ENCODE measurements at regions not wholly inside any gene's neighbourhood (a gene's known extent, or its start where the extent isn't known, plus 50 kb on each side); places are given as distances from the start of the nearest gene placed in this dataset.

DNA sequence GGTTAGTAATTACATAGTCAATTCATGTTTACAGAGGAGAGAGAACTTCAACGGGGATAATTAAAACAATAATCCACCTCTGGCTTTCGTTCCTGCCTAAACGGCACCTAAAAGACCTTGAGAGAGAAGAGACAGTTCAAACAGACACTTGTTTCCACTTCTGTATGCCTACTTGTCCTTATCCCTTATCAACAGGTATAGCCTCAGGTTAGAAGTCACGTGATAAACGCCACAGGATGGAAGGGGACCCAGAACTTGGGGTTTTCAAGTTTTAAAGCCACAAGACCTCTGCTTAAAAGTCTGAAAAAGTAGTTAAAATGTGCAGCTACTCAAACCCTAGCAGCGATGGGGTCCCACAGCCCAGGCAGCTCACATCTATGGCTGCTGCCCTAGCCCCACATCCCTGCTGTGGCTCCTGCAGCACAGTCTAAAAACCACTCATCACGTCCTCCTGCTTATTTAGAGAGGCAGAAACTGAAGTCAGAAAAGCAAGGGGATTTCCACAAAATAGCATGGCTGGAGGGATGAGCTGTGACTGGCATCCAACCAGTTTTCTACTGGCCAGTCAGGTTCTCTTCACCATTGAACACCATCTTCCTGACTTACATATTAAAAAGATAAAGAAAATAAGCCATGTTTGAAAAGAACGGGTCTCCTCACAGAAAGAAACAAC, 51.2 kb upstream of the SEC16B start:
- H3K36me3 ChIP-seq (ENCODE audit: control insufficient read depth, insufficient read depth, low read length), result no peaks in the 10 kb centered on the region
- no peak overlapping the region for H3K27ac ChIP-seq (ENCODE audit: low read depth, low read length)
- WGBS (ENCODE audit: insufficient coverage), result 72% methylated on average over 3 of the region's 8 CpGs
- H3K27me3 ChIP-seq (ENCODE audit: control insufficient read depth, insufficient read depth, low read length), result no peaks in the 10 kb centered on the region
- DNase-seq (ENCODE audit: low read depth in 4 of 6, low spot score in 6 of 6), result no peak
- no peak overlapping the region for H3K4me3 ChIP-seq (ENCODE audit: low read depth, low read length)
- no peaks in the 10 kb centered on the region for H3K4me1 ChIP-seq (ENCODE audit: control insufficient read depth, insufficient read depth, low read length)
- peaks cover 2% of the 10 kb centered on the region for H3K9me3 ChIP-seq (ENCODE audit: control insufficient read depth, insufficient read depth, low read length)

DNA sequence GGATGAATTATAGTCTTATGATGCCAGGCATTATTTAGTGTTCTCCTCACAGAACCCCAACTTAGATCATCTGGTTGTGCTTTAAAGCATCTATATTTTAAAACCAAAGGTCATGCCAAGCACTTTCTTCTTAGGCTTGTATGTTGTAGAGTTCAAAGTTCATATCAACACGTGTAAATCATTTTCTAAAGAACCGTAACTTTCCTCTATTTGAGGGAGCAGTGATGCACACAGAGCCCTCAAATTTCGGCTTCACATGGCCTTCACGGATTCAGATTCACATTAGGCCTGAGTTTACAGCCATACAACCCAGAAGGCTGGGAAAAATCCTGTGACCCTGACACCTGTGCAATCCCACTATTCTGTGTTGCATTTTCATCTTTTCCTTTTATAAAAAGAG, 52.1 kb upstream of the SEC16B start:
- Histone ChIP-seq H3K9me3 (ENCODE audit: control insufficient read depth, insufficient read depth, low read length) (peaks cover 2% of the 10 kb centered on the region), H3K4me1 (ENCODE audit: control insufficient read depth, insufficient read depth, low read length) (no peaks in the 10 kb centered on the region), H3K27ac (ENCODE audit: low read depth, low read length) (no peak overlapping the region), H3K27me3 (ENCODE audit: control insufficient read depth, insufficient read depth, low read length) (no peaks in the 10 kb centered on the region), H3K4me3 (ENCODE audit: low read depth, low read length) (no peak overlapping the region), H3K36me3 (ENCODE audit: control insufficient read depth, insufficient read depth, low read length) (no peaks in the 10 kb centered on the region)
- no peak for DNase-seq (ENCODE audit: low read depth in 4 of 6, low spot score in 6 of 6)
- WGBS (ENCODE audit: insufficient coverage), result 58% methylated on average over 3 of the region's 4 CpGs

DNA sequence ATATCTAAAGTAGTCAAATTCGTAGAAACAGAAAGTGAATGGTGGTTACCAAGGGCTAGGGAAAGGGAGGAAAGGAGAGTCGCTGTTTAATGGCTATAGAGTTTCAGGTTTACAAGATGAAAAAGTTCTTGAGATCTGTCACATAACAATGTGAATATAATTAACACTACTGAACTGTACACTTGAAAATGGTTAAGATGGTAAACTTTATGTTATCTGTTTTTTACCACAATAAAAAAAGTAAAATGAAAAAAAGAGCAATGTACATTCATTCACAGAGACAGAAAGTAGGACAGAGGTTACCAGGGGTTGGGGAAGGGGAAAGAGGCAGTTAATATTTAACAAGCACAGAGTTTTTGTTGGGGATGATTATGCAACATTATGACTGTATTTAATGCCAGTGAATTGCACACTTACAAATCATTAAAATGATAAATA, 53.3 kb upstream of the SEC16B start:
- H3K4me1 ChIP-seq (ENCODE audit: control insufficient read depth, insufficient read depth, low read length), result no peaks in the 10 kb centered on the region
- no CpG with 5 or more reads among the region's 2 CpGs for WGBS (ENCODE audit: insufficient coverage)

DNA sequence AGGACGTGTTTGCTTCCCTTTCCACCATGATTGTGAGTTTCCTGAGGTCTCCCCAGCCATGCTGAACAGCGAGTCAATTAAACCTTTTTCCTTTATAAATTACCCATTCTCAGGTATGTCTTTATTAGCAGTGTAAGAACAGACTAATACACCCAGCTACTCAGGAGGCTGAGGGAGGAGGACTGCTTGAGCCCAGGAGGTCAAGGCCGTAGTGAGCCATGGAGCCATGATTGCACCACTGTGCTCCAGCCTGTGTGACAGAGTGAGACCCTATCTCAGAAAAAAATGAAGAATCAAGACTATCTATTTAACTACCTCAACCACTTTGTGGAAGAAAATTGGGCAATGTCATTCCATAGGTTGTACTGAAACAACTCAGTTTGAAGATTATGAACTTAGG, 54.6 kb upstream of the SEC16B start:
- no peaks in the 10 kb centered on the region for H3K36me3 ChIP-seq (ENCODE audit: control insufficient read depth, insufficient read depth, low read length)
- H3K9me3 ChIP-seq (ENCODE audit: control insufficient read depth, insufficient read depth, low read length), result no peaks in the 10 kb centered on the region
- H3K4me3 ChIP-seq (ENCODE audit: low read depth, low read length), result no peak overlapping the region
- no CpG with 5 or more reads among the region's 3 CpGs for WGBS (ENCODE audit: insufficient coverage)
- H3K27me3 ChIP-seq (ENCODE audit: control insufficient read depth, insufficient read depth, low read length), result no peaks in the 10 kb centered on the region
- no peaks in the 10 kb centered on the region for H3K4me1 ChIP-seq (ENCODE audit: control insufficient read depth, insufficient read depth, low read length)
- DNase-seq (ENCODE audit: low read depth in 4 of 6, low spot score in 6 of 6), result no peak
- no peak overlapping the region for H3K27ac ChIP-seq (ENCODE audit: low read depth, low read length)

More for the DNA sequence above, 53.3 kb upstream of the SEC16B start:
- no peak overlapping the region for H3K27ac ChIP-seq (ENCODE audit: low read depth, low read length)
- no peak for DNase-seq (ENCODE audit: low read depth in 4 of 6, low spot score in 6 of 6)
- H3K9me3 ChIP-seq (ENCODE audit: control insufficient read depth, insufficient read depth, low read length), result no peaks in the 10 kb centered on the region
- H3K27me3 ChIP-seq (ENCODE audit: control insufficient read depth, insufficient read depth, low read length), result no peaks in the 10 kb centered on the region
- H3K4me3 ChIP-seq (ENCODE audit: low read depth, low read length), result no peak overlapping the region
- H3K36me3 ChIP-seq (ENCODE audit: control insufficient read depth, insufficient read depth, low read length), result no peaks in the 10 kb centered on the region

DNA sequence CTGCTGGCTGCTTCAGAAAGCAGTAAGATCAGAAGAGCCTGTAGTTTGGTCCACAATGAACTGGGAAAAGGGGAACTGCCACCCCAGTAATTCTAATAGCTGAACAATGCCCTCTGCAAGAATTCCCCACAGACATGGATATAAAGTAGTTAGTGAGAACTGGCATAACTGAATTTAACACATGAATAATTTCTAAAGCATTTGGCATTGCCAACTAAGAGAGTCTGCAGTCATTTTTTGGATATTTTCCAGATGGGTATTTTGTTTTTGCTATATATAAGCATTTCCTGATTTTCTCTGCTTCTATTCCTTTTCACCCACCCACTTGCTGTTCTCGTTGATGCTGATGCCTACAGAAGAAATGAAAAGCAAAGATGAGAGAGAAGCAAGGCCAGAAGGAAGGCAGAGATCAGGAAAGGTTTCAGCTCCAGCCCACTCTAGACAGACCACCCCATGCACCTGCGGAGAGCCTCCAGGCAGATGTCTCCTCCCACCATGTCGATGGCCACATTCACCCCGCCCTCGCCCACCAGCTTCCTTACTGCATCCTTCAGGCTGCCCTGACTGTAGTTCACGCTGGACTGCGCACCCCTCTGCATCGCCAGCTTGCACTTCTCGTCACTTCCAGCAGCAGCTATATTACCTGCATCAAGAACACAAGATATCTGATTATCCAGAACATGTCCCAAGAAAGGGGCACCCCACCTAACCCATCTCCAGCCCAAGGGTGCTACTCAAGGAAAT, 55.9 kb upstream of the SEC16B start:
- WGBS (ENCODE audit: insufficient coverage), result 92% methylated on average over 8 of the region's 9 CpGs
- Histone ChIP-seq H3K4me1 (ENCODE audit: control insufficient read depth, insufficient read depth, low read length) (no peaks in the 10 kb centered on the region), H3K36me3 (ENCODE audit: control insufficient read depth, insufficient read depth, low read length) (no peaks in the 10 kb centered on the region), H3K4me3 (ENCODE audit: low read depth, low read length) (no peak overlapping the region), H3K27me3 (ENCODE audit: control insufficient read depth, insufficient read depth, low read length) (no peaks in the 10 kb centered on the region), H3K9me3 (ENCODE audit: control insufficient read depth, insufficient read depth, low read length) (no peaks in the 10 kb centered on the region), H3K27ac (ENCODE audit: low read depth, low read length) (no peak overlapping the region)
- no peak for DNase-seq (ENCODE audit: low read depth in 4 of 6, low spot score in 6 of 6)

DNA sequence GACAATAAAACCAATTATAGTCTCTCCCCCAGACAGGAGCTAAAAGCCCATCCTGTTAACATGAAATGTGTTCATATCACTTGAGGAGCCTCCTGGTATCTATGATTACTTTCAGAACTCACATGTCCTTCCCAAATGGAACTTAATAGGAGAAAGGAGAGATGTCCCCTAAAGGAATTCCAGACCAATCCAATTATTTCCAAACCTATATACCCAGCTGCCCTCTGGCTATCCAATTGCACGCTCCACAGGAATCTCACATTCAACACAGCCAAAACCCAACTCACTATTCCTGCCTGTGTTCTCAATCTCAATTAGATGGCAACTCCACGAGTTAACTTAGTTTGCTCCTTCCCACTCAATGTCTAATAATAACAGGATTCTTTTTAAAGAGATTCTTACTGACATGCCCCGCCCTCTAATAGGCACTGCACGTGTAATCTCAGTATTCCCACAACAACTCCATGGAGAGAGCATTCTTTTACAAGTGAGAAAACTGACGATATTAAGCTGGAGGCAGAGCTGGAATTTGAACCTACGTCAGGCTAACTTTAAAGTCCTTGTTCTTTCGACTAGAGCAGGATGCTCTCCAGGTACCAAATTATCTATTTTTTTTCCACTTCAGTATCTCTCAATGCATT, 59.1 kb upstream of the SEC16B start:
- Histone ChIP-seq H3K36me3 (ENCODE audit: control insufficient read depth, insufficient read depth, low read length) (no peaks in the 10 kb centered on the region), H3K9me3 (ENCODE audit: control insufficient read depth, insufficient read depth, low read length) (no peaks in the 10 kb centered on the region), H3K27me3 (ENCODE audit: control insufficient read depth, insufficient read depth, low read length) (no peaks in the 10 kb centered on the region), H3K4me3 (ENCODE audit: low read depth, low read length) (no peak overlapping the region), H3K4me1 (ENCODE audit: control insufficient read depth, insufficient read depth, low read length) (no peaks in the 10 kb centered on the region), H3K27ac (ENCODE audit: low read depth, low read length) (no peak overlapping the region)
- DNase-seq (ENCODE audit: low read depth in 4 of 6, low spot score in 6 of 6), result peak in 1 of 6 donors; percentile 70
- 67% methylated on average over 4 of the region's 7 CpGs for WGBS (ENCODE audit: insufficient coverage)

DNA sequence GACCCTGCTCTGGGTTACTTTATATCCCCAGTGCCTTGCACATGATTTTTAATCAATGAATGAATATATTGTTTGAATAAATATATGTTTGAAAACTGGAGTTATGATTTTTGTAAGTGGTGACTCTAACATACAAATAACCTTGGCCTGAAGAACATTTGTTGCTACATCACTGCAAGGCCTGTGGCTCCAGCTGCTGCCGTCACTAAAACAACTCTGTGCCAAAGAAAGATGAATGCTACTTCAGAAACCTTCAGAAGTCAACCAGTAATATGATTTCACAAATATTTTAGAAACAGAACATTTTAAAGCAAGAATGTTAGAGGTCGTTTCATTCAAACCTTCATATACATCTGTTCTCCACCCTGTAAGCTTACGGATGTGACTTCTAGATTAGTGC, 60.6 kb upstream of the SEC16B start:
- Histone ChIP-seq H3K9me3 (ENCODE audit: control insufficient read depth, insufficient read depth, low read length) (no peaks in the 10 kb centered on the region), H3K4me1 (ENCODE audit: control insufficient read depth, insufficient read depth, low read length) (no peaks in the 10 kb centered on the region), H3K27ac (ENCODE audit: low read depth, low read length) (no peak overlapping the region), H3K4me3 (ENCODE audit: low read depth, low read length) (no peak overlapping the region), H3K27me3 (ENCODE audit: control insufficient read depth, insufficient read depth, low read length) (no peaks in the 10 kb centered on the region), H3K36me3 (ENCODE audit: control insufficient read depth, insufficient read depth, low read length) (no peaks in the 10 kb centered on the region)
- DNase-seq (ENCODE audit: low read depth in 4 of 6, low spot score in 6 of 6), result no peak
- WGBS (ENCODE audit: insufficient coverage), result 80% methylated on average over 1 of the region's 3 CpGs

DNA sequence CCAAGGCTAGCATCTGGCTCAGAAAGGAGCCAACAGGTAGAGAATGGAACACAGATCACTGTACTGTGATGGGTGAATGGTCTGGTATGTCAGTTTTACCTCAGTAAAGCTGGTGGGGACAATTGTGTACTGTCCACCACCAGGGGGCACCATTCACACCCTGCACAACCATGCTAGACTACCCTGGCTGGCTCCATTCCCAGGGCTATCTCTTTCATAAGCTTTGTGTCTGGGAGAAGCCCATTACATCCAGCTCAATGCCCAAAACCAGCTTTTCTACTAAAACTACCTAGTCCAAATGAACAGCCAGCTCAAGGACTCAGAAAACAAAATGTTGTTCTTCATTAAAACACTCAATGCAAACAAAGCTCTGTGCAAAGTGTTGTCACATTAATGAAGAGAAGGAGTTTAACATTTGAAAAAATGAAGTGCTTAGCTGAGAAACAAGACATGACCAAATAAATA, 62.0 kb upstream of the RASAL2 start:
- DNase-seq (ENCODE audit: low read depth in 4 of 6, low spot score in 6 of 6), result peak; percentile 57 to 93 (median 72)
- no peaks in the 10 kb centered on the region for H3K4me1 ChIP-seq (ENCODE audit: control insufficient read depth, insufficient read depth, low read length)
- H3K36me3 ChIP-seq (ENCODE audit: control insufficient read depth, insufficient read depth, low read length), result no peaks in the 10 kb centered on the region
- H3K27ac ChIP-seq (ENCODE audit: low read depth, low read length), result no peak overlapping the region
- no peaks in the 10 kb centered on the region for H3K9me3 ChIP-seq (ENCODE audit: control insufficient read depth, insufficient read depth, low read length)
- no peak overlapping the region for H3K4me3 ChIP-seq (ENCODE audit: low read depth, low read length)
- H3K27me3 ChIP-seq (ENCODE audit: control insufficient read depth, insufficient read depth, low read length), result no peaks in the 10 kb centered on the region

DNA sequence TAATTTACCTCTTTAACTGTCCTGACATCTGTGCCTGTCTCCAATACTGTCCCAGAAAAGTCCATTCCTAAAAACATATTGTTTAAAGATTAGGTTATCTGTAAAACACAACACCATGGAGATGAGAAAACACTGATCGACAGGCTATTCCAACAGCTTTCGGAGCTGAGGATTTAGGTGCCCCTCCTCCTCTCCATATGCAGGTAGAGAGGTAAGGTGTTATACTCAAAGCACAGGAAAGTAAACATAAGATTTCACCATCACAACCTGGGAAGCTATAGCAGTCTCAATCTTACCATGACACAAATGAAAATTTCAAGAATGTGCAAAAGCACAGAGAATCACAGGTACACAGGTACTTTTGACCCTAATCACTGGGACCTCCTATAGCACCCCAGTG, 60.9 kb upstream of the RASAL2 start:
- Histone ChIP-seq H3K4me3 (ENCODE audit: low read depth, low read length) (no peak overlapping the region), H3K9me3 (ENCODE audit: control insufficient read depth, insufficient read depth, low read length) (no peaks in the 10 kb centered on the region), H3K4me1 (ENCODE audit: control insufficient read depth, insufficient read depth, low read length) (peaks cover 9% of the 10 kb centered on the region), H3K36me3 (ENCODE audit: control insufficient read depth, insufficient read depth, low read length) (no peaks in the 10 kb centered on the region), H3K27ac (ENCODE audit: low read depth, low read length) (no peak overlapping the region), H3K27me3 (ENCODE audit: control insufficient read depth, insufficient read depth, low read length) (no peaks in the 10 kb centered on the region)
- no peak for DNase-seq (ENCODE audit: low read depth in 4 of 6, low spot score in 6 of 6)
- WGBS (ENCODE audit: insufficient coverage), result no CpG with 5 or more reads among the region's 2 CpGs
